ENCODE measurements at regions not wholly inside any gene's neighbourhood (a gene's known extent, or its start where the extent isn't known, plus 50 kb on each side); places are given as distances from the start of the nearest gene placed in this dataset.

DNA sequence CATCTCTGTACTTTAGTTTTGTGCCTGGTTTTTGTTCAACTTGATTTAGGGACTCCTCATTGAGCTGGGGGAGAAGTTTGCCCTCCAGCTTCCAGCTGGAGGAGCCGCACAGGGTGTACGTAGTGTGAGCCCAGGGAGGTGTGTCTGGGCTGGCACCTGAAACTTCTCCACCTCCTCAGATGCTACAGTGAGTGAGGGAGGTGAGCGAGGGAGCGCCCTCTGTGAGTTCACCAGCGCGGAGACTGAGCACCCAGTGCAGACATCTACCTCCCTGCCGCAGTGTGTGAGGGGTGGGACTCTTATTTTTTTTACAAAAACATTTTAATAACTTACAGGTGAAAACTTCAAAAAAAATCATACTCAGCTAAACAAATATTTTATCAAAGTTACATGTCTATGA, 204.2 kb upstream of the HS6ST1 start:
- no peak for DNase-seq (ENCODE audit: low spot score)
- TF ChIP-seq, protein P1, sequence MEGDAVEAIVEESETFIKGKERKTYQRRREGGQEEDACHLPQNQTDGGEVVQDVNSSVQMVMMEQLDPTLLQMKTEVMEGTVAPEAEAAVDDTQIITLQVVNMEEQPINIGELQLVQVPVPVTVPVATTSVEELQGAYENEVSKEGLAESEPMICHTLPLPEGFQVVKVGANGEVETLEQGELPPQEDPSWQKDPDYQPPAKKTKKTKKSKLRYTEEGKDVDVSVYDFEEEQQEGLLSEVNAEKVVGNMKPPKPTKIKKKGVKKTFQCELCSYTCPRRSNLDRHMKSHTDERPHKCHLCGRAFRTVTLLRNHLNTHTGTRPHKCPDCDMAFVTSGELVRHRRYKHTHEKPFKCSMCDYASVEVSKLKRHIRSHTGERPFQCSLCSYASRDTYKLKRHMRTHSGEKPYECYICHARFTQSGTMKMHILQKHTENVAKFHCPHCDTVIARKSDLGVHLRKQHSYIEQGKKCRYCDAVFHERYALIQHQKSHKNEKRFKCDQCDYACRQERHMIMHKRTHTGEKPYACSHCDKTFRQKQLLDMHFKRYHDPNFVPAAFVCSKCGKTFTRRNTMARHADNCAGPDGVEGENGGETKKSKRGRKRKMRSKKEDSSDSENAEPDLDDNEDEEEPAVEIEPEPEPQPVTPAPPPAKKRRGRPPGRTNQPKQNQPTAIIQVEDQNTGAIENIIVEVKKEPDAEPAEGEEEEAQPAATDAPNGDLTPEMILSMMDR (IDR thresholded peaks at IDR 0.05), result no peak
- Histone ChIP-seq H3K27ac (no peak overlapping the region), H3K4me3 (no peak overlapping the region)

DNA sequence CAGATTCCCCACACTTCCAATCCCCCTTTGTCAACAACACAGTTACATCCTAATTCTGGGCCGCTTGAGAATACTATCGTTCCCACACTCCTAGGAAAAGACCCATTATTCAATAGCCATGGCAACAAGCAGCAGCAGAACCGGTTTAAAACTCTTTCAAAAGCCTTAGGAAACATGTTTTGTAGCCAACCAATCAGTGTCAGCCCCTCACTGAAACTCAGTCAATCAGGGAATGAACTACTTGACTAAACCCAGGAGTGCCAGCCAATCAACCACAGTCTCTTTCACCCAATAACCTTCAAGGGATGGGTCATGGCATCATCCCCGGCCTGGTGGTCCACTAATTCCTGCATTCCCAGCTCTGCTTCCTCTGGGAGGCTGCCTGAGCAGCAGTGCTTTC, 204.8 kb upstream of the HS6ST1 start:
- Histone ChIP-seq H3K27ac (no peak overlapping the region), H3K4me3 (no peak overlapping the region)
- DNase-seq (ENCODE audit: low spot score), result no peak
- TF ChIP-seq, protein P1 (IDR thresholded peaks at IDR 0.05), result no peak

DNA sequence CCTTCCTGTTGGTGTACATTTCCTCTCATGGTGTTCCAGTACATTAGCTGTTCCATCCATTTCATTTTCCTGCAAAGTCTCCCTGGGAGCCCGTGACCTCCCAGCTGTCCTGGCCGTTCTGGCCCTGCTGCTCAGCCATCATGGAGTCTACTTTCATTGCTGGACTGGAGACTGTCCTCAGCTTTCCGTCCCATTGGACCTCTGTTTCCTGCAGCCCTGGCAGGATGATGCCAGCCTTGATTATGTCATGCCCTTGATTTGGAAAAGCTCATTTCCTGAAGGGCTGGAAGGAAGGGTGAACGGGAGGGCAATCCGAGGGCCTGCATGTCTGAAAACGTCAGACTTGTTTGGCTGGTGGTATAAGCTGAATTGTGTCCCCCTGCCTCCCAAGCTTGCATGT, 205.5 kb upstream of the HS6ST1 start:
- Histone ChIP-seq H3K4me3 (no peak overlapping the region), H3K27ac (no peak overlapping the region)
- TF ChIP-seq, protein P1 (IDR thresholded peaks at IDR 0.05), result no peak
- no peak for DNase-seq (ENCODE audit: low spot score)

DNA sequence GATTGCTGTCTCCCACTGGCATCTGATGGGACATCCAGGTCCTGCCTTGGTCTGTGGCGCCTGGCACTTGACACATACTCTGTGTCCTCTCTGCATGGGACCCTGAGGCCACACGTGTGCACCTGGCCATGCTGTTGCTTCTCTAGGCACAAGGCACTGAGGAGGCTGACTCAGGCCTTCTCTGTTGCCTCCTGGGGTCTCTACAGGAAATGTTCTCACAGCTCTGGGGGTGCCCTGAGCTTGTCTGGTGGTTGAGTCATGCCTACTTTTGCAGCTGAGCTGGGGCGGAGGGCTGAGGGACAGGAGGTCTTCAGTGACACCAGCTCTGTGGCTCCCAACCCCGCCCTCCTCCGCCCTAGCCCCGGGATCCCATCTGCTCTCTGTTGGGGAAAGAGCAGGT, 207.0 kb upstream of the HS6ST1 start:
- TF ChIP-seq, protein P1 (IDR thresholded peaks at IDR 0.05), result no peak
- no peak overlapping the region for H3K4me3 ChIP-seq
- H3K27ac ChIP-seq, result no peak overlapping the region
- DNase-seq (ENCODE audit: low spot score), result no peak

DNA sequence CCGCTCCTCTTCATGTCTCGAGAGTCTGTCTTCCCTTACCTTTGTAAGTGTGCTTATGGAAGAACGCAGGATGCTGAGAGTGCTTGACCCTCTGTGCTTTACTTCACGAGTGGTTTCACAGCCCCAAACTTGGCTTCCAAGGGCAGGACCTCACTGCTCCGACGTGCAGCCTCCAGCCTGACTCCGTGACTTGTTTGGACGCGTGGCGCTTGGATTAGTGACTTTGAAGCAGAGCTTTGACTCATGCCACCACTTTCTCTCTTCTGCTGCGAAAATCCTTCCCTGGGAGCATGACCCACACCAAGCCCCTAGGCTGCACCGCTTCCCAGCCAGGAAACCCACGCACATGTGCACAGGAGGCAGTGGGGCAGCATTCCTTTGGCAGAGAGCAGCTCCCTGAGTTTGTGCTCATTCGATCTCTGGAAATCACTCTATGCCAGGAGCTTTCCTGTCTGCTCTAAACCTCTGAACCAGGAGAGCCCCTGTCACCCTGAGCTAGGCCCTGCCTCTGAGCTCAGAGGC, 207.8 kb upstream of the HS6ST1 start:
- TF ChIP-seq, protein P1 (IDR thresholded peaks at IDR 0.05), result no peak
- no peak for DNase-seq (ENCODE audit: low spot score)
- Histone ChIP-seq H3K4me3 (no peak overlapping the region), H3K27ac (no peak overlapping the region)

DNA sequence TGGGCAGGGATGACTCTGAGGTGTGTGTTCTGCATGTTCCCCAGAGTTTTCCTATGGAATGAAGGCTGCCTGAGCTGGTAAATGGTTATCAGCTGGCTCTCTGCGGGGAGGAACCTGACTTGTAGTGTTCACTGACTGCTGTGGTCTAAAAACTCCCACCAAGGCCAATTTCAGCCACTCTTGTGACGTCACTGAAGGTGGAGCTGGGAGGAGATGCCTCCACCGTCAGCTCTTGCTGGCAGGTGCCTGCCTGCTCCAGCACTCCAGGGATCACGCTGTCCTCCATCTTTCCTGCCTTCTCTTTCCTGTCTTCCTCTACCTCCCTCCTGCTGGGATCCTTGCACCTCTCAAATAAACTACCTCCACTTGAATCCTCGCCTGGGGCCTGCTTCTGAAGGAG, 209.5 kb upstream of the HS6ST1 start:
- DNase-seq (ENCODE audit: low spot score), result no peak
- TF ChIP-seq, protein P1 (IDR thresholded peaks at IDR 0.05), result no peak
- Histone ChIP-seq H3K27ac (no peak overlapping the region), H3K4me3 (no peak overlapping the region)

DNA sequence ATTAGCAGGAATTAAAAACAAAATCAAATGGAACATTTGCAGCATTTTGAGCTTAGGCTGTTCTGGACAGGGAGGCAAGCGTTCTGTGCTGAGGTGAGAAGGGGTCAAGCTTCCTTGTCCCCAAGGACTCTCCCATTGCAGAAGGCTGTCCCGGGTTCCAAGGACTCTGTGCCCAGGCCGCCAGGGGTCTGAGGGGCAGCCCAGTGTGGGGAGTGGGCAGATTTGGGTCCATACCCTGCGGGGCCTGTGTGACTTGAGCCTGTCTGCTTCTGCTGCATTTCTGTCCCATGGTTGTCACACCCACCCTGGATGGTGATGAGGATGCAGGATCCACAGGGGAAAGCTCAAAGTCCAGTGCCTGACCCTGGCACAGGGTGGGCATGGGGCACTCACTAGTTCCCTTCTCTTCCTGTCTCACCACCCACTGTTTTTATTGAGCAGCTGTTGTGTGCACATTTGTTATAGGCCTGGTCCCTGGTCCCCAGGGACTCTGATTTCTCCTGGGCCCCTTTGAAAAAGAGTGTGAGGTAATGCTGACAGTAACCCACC, 211.4 kb upstream of the HS6ST1 start:
- TF ChIP-seq, protein P1 (IDR thresholded peaks at IDR 0.05), result no peak
- Histone ChIP-seq H3K4me3 (no peak overlapping the region), H3K27ac (no peak overlapping the region)
- no peak for DNase-seq (ENCODE audit: low spot score)

All from coronary artery (tissue), 2 donors.